GM21367 (cell line): ENCODE measurements at regions not wholly inside any gene's neighbourhood (a gene's known extent, or its start where the extent isn't known, plus 50 kb on each side); places are given as distances from the start of the nearest gene placed in this dataset.

Experiments
- ATAC-seq: cut with Tn5 transposase; IDR thresholded peaks from one replicate; pipeline ENCODE4 v1.9.1; 2021; ENCODE audit not compliant: unreplicated experiment

DNA sequence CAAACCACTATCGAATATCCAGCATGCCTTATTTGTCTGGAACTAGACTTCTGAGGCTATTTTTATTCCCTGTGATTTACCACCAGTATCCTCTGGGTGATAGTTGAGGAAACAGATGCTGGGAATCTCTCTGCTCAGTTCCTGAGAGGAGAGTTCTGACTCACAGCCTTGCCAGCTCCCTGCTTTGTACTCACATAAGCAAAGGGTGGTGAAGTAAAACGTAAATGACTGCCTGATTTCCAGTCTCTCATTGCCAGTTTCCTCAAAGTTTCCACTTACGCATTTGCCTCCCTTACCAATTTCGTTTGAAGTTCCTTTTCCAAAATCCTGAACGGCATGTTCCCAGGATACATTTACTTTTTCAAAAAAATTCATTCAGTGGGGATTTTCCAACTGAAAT is 69.2 kb upstream of the HNRNPA3 start:
- no peak for ATAC-seq

DNA sequence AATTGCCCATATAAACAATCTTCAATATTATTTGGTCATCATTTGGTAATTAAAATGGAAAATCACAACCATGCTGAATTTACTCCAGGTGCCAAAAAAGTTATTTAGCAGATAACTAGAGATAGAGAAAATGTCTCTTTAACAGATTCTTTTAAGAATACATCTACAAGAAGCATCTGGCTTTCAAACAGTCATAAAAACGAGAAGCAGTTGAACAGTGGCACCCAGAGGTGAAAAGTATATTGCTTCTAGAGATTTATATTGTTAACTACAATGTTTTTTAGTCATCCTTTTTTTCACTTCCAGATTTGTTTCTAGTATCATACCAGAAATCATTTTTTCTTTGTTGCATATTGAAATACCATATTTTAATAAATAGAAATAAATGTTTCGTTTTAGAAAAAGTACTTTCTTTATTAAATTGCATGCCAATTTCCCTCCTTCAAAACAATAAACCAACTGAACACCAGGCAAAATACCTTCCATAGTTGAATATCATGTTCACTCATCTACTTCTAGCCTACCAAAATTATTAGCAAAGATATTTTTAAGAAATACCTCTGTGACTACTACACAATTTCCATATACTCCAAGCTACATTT is 65.4 kb upstream of the HNRNPA3 start:
- ATAC-seq, result peak; percentile 59

DNA sequence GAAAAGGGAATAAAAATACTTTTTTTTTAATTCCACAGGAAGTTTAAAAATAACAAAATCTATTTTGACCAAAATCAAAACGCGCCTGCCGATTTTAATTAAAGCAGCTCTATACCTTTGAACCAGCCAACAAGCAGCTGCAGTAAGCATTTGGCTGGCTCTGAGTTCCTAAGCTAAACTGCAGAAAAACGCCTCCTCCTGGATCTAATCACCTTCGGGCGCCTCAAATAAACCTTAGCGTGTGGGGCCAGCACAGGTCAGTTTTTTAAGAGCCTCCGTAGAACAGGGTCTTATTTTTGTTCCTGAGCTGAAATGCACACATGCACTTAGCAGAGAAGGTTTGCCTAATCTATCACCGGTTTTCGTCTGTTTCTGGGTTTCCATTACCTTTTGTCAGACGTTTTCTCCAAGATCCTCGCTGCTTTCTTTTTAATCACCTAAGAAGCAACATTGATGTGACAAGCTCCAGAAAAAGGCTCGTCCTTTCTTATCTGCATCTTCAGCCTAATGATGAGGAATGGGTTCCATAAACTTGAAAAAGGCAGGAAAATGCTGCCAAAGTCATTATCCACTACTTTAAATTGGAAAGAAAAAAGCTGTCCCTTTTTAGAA is 64.7 kb upstream of the HNRNPA3 start:
- no peak for ATAC-seq

DNA sequence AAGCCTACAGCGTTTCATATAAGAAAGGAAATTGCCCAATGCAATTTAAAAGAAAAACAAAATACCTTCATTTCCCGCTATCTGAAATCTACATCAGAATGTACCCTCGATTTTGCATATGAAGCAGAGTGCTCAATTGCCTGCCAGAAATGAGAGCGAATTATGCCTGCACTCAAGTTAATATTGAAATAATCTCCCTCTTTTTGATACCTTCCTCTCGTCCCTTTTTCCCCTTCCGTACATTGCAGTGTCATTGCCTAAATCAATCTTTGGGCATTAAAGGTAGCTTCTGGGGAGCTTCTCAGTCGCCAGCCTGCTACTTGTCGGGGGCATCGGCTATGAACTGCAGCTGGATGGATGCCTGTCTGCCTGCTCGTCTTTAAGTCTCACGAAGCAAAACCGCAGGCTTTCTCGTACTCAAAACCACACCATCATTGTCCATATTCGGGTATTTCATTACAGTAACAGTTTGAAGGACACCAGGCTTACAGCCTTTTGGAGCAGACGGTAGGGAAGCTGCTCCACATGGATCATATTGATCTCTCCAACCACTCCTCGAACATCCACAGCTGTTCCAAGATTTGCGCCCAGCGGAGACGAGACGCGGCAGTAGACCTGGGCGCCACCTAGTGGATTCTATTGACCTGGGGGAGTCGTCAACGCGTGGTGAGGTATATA is 64.0 kb upstream of the HNRNPA3 start:
- peak; percentile 86 for ATAC-seq

DNA sequence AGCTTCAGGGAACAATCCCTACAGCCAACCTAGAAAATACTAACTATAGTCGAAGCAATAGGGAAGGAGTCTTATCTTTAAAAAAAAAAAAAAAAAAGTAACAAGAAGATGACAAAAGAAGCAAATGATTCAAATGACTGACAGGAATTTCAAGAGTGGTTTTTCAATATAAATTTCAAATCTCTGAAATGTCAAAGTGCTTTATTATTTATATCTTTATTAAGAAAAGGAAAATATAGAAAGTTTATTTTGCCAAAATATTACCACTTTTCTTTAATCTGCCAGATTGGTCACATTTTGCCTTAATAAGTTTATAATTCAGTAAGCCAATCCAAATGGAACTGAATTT is 63.5 kb upstream of the HNRNPA3 start:
- no peak for ATAC-seq

DNA sequence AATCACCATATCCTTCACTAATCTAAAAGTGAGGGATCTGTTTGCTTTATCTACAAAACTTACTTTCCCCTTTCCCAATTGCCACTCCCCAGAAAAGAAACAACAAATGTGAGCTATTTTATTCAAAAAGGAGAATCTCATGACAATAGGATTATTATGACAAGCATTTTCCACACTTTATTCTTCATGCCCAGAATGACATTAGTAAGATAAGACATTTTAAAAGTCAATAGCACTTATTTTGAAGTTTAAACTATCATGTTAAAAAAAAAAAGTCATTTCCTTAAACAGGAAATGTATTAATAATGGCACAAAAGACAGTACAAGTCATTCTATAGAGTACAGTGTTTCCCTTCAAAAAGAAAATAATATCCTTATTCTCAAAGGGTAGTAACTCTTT is 58.8 kb upstream of the HNRNPA3 start:
- no peak for ATAC-seq

DNA sequence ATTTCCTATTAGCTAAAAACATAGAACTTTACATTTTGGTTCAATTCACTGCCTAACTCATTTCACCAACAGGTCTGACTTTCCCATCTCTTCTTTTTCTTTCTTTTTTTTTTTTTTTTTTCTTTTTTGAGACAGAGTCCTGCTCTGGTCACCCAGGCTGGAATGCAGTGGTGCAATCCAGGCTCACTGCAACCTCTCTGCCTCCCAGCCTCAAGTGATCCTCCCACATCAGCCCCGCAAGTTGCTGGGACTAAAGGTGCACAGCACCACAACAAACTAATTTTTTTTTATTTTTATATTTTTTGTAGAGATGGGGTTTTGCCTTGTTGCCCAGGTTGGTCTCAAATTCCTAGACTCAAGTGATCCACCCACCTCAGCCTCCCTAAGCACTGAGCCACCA is 57.8 kb upstream of the HNRNPA3 start:
- ATAC-seq, result no peak

DNA sequence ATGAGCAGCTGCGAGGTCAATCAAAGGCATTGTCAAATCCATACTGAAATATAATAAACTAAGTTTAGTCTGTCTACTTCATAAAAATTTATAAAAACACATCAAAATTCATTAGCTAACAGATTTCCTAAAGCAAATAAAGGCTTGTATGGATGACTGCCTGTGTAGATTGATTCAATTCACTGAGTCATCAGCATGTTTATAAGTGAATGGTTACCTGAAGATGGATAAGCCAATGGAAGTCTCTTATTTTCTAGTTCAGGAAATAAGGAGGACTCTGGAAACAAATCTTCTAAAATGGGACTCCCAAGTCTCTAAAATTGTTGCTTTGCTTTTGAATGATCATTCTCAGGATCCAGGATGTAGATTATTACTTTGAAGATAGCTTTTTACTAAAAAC is 57.0 kb upstream of the HNRNPA3 start:
- no peak for ATAC-seq

DNA sequence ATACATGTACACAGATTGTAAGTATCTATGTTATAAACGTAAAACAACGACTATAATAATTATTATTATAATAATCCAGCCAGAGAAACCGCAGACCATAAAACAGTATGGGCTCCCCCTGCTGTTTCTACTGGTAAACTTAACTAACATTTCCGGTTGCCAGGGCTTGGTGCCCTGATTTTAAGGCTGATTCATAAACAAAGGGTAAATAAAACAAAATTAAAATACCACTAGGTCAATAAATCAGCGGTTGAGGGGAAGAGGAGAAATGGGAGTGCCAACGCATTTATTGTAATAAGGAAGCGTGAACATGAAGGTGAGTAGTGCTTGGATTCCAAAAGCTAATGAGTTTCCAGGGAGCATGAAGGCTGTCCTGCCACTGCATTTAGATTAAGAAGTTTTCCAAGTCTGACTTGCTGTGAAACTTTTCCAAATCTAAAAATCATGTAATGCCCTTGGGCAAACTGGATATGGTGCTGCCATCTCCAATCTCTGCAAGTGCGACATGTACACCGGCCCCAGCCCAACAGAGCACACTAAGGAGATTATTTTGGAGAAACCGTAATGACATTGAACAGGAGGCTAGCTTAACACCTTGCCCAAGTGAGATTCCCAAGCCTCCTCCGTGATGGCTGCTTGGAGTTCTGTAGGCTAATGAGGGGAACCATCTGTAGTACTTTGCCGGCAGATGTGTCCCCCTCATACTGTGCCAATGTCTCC is 50.7 kb upstream of the HNRNPA3 start:
- no peak for ATAC-seq
